Peyer's patch (tissue), 4 donors: ENCODE measurements at regions not wholly inside any gene's neighbourhood (a gene's known extent, or its start where the extent isn't known, plus 50 kb on each side); places are given as distances from the start of the nearest gene placed in this dataset.

Source experiments
- DNase-seq, 3 donors: peaks; one replicate each; pipeline ENCODE4 v3.0.0-alpha.2; 2017 to 2019
- H3K27ac ChIP-seq, 4 donors: fragments of 200-600 bp; sonication (generic); one replicate each; pipeline ENCODE4 v1.5.1; 2016 to 2019
- H3K27me3 ChIP-seq, 2 donors: fragments of 200-600 bp; sonication (generic); one replicate each; pipeline ENCODE4 v1.5.1; 2019
- H3K36me3 ChIP-seq, 3 donors: fragments of 200-600 bp; sonication (generic); one replicate each; pipeline ENCODE4 v1.5.1; 2016 to 2019
- H3K4me1 ChIP-seq, 4 donors: fragments of 200-600 bp; sonication (generic); one replicate each; pipeline ENCODE4 v1.5.1; 2016 to 2019
- H3K4me3 ChIP-seq, 4 donors: fragments of 200-600 bp; sonication (generic); 1 replicate in 3 of 4; 2 replicates in 1 of 4; pipeline ENCODE4 v1.5.1; 2016 to 2019; ENCODE audit warnings: mild to moderate bottlenecking in 1 of 4
- H3K9me3 ChIP-seq, 4 donors: fragments of 200-600 bp; sonication (generic); one replicate each; pipeline ENCODE4 v1.5.1; 2016 to 2019; ENCODE audit warnings: mild to moderate bottlenecking in 1 of 4
- POLR2A ChIP-seq, 2 donors: fragments of 450-650 bp; IDR thresholded peaks; one replicate each; pipeline ENCODE4 v1.5.1; 2017; ENCODE audit warnings: antibody characterized with exemption in 2 of 2, mild to moderate bottlenecking in 2 of 2, moderate library complexity in 2 of 2
- TF ChIP-seq, protein P1 (sequence below), 6 experiments: fragments of 450-650 bp in 4 of 6; fragments of 200-600 bp in 2 of 6; sonication (generic) in 1 of 6; IDR thresholded peaks; one replicate each; pipeline ENCODE4 v1.5.1; 2017 to 2019; ENCODE audit warnings: antibody characterized with exemption in 6 of 6, mild to moderate bottlenecking in 3 of 6, moderate library complexity in 1 of 6

DNA sequence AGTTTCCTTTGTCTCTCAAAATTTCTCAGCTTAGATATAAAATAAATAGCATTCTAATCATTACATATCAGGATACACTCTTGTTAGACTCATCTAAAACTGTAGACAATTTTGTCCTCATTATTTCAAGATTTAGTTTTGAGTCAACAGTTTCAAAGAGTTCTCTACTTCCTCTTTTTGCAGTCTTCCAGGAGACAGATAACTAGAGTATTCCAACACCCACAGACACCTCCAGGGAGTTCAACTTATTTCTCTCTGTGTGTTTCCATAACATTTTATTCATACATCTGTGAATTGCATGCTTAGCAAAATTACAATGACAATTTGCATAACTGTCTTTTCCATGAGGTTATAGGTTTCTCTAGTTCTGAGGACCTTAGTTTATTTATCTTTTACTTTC lies 166.6 kb upstream of the HNMT start:
- H3K4me1 ChIP-seq: no peaks in the 10 kb centered on the region
- H3K27me3 ChIP-seq: no peaks in the 10 kb centered on the region
- no peak for DNase-seq
- H3K27ac ChIP-seq: no peak overlapping the region
- H3K9me3 ChIP-seq: no peaks in the 10 kb centered on the region
- no peaks in the 10 kb centered on the region for H3K36me3 ChIP-seq
- TF ChIP-seq, protein P1, sequence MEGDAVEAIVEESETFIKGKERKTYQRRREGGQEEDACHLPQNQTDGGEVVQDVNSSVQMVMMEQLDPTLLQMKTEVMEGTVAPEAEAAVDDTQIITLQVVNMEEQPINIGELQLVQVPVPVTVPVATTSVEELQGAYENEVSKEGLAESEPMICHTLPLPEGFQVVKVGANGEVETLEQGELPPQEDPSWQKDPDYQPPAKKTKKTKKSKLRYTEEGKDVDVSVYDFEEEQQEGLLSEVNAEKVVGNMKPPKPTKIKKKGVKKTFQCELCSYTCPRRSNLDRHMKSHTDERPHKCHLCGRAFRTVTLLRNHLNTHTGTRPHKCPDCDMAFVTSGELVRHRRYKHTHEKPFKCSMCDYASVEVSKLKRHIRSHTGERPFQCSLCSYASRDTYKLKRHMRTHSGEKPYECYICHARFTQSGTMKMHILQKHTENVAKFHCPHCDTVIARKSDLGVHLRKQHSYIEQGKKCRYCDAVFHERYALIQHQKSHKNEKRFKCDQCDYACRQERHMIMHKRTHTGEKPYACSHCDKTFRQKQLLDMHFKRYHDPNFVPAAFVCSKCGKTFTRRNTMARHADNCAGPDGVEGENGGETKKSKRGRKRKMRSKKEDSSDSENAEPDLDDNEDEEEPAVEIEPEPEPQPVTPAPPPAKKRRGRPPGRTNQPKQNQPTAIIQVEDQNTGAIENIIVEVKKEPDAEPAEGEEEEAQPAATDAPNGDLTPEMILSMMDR (IDR thresholded peaks at IDR 0.05): no peak
- no peak overlapping the region for H3K4me3 ChIP-seq

DNA sequence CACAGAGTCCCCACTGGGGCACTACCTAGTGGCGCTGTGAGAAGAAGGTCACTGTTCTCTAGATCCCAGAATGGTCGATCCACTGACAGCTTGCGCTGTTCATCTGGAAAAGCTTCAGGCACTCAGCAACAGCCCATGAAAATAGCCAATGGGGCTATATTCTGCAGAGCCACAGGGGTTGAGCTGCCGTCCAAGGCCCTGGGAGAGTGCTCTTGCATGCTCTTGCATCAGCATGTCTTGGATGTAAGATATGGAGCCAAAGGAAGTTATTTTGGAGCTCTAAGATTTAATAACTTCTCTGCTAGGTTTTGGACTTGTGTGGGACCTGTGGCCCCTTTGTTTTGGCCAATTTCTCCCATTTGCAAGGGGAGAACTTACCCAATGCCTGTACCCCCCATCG lies 164.7 kb upstream of the HNMT start:
- H3K27me3 ChIP-seq: no peaks in the 10 kb centered on the region

DNA sequence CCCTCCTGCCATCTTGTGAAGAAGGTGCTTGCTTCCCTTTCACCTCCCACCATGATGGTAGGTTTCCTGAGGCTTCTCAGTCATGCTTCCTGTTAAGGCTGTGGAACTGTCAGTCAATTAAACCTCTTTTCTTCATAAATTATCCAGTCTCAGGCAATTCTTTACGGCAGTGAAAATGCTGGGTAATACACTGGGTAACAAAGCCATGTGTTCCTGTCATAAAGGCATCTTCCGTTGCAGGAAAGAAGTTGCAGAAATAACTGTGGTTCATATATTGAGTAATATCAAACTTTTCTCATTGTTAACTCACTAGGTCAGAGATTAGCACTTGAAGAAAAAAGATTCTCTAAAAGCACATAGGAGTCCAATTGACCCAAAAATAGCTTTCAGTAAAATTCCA lies 163.9 kb upstream of the HNMT start:
- no peak for TF ChIP-seq POLR2A (IDR thresholded peaks at IDR 0.05)
- TF ChIP-seq, protein P1 (IDR thresholded peaks at IDR 0.05): no peak
- Histone ChIP-seq H3K4me1 (no peaks in the 10 kb centered on the region), H3K27ac (no peak overlapping the region), H3K9me3 (no peaks in the 10 kb centered on the region), H3K27me3 (no peaks in the 10 kb centered on the region), H3K4me3 (no peak overlapping the region), H3K36me3 (no peaks in the 10 kb centered on the region)
- no peak for DNase-seq

More for the DNA sequence above, 164.7 kb upstream of the HNMT start:
- Histone ChIP-seq H3K27ac (no peak overlapping the region), H3K4me1 (no peaks in the 10 kb centered on the region), H3K36me3 (no peaks in the 10 kb centered on the region), H3K9me3 (no peaks in the 10 kb centered on the region), H3K4me3 (no peak overlapping the region)
- DNase-seq: no peak
- TF ChIP-seq, protein P1 (IDR thresholded peaks at IDR 0.05): no peak
- TF ChIP-seq POLR2A (IDR thresholded peaks at IDR 0.05): no peak

DNA sequence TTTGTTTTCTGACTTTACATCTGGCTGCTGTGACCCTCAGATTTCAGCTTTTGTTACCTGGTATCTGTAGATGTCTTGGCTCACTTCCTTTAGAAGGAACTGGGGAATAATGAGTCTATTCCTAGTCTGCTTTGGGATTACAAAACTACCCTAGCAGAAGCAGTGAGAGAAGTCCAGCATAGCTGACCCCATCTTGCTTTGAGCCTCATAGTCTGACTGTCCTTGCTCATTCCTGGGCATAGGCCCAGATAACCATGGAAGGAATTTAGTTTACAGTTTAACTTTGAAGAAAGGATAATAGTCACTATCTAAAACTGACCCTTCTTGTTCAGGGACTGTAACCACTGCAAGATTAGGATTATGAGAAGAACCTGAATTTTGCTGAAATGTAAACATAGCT lies 163.0 kb upstream of the HNMT start:
- H3K27me3 ChIP-seq: no peaks in the 10 kb centered on the region
- DNase-seq: no peak
- TF ChIP-seq, protein P1 (IDR thresholded peaks at IDR 0.05): no peak
- TF ChIP-seq POLR2A (IDR thresholded peaks at IDR 0.05): no peak

DNA sequence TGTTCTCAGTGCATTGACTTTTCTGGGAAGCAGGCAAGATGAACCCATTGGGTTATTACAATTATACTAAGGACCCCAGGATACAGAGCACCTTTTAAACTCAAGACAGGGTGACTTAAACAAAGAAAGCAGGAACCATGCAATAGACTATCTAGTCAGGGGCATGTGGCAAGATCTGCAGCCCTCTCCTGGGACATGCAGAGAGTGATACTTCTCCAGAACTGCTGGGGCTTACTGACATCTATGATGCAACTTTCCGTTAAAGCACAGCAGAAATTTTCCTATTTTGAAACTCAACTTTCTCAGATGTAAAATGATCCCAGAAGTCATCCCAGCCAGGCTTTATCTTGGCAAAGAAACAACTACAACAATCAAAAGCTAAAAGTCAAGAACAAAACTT lies 162.2 kb upstream of the HNMT start:
- H3K27me3 ChIP-seq: no peaks in the 10 kb centered on the region
- no peak overlapping the region for H3K4me3 ChIP-seq
- H3K36me3 ChIP-seq: no peaks in the 10 kb centered on the region
- DNase-seq: no peak
- no peaks in the 10 kb centered on the region for H3K4me1 ChIP-seq
- no peak for TF ChIP-seq POLR2A (IDR thresholded peaks at IDR 0.05)
- TF ChIP-seq, protein P1 (IDR thresholded peaks at IDR 0.05): no peak
- no peak overlapping the region for H3K27ac ChIP-seq
- no peaks in the 10 kb centered on the region for H3K9me3 ChIP-seq

More for the DNA sequence above, 163.0 kb upstream of the HNMT start:
- Histone ChIP-seq H3K36me3 (no peaks in the 10 kb centered on the region), H3K27ac (no peak overlapping the region), H3K4me3 (no peak overlapping the region), H3K9me3 (no peaks in the 10 kb centered on the region), H3K4me1 (no peaks in the 10 kb centered on the region)
